Right lobe of liver (tissue), 6 donors: ENCODE measurements at regions not wholly inside any gene's neighbourhood (a gene's known extent, or its start where the extent isn't known, plus 50 kb on each side); places are given as distances from the start of the nearest gene placed in this dataset.

ENCODE experiments used
- ATAC-seq, 4 donors: fragments of 200-7000 bp; cut with Tn5 transposase; one replicate each; pipeline ENCODE4 v1.9.1; 2020; ENCODE audit warnings: mild to moderate bottlenecking in 4 of 4, moderate library complexity in 4 of 4
- DNase-seq, 3 donors: peaks; one replicate each; pipeline ENCODE4 v3.0.0-alpha.2; 2020
- H3K27ac ChIP-seq, 3 donors: fragments of 200-600 bp; one replicate each; pipeline ENCODE4 v1.8.0; 2022
- H3K27me3 ChIP-seq, 2 donors: fragments of 200-600 bp; one replicate each; pipeline ENCODE4 v1.8.0; 2022
- H3K36me3 ChIP-seq, 4 donors: fragments of 200-600 bp; sonication (generic) in 1 of 4; one replicate each; pipeline versions ENCODE4 v1.5.1 to v1.8.0; 2017 to 2022; ENCODE audit warnings: control low read depth in 1 of 4
- H3K4me1 ChIP-seq, 4 donors: fragments of 200-600 bp; sonication (generic) in 1 of 4; one replicate each; pipeline versions ENCODE4 v1.5.1 to v1.8.0; 2017 to 2022; ENCODE audit warnings: control low read depth in 1 of 4
- H3K4me3 ChIP-seq, 3 donors: fragments of 200-600 bp; one replicate each; pipeline ENCODE4 v1.8.0; 2022
- H3K9me3 ChIP-seq, 4 donors: fragments of 200-600 bp; sonication (generic) in 1 of 4; one replicate each; pipeline versions ENCODE4 v1.5.1 to v1.8.0; 2017 to 2022; ENCODE audit warnings: control low read depth in 1 of 4
- POLR2A ChIP-seq: fragments of 450-650 bp; IDR thresholded peaks from one replicate; pipeline ENCODE4 v1.6.1; 2017; ENCODE audit warnings: antibody characterized with exemption, mild to moderate bottlenecking
- WGBS: methylation state at CpG from one replicate; pipeline ENCODE4 v1.1.6; 2018; ENCODE audit warnings: low coverage, low lambda C conversion rate; ENCODE audit not compliant: insufficient coverage; ENCODE audit errors: missing lambda C conversion rate; 5-methylcytosine and 5-hydroxymethylcytosine counted together
- intact Hi-C, 2 donors: fragments of 100-400 bp; cut with DNase I; formaldehyde crosslinking; loops; one replicate each; pipeline versions ENCODE4 v1.11.2 to v1.14.1; 2022
- TF ChIP-seq, protein P1 (sequence below), 4 donors: fragments of 200-600 bp in 3 of 4; fragments of 450-650 bp in 1 of 4; IDR thresholded peaks; one replicate each; pipeline versions ENCODE4 v1.5.1 to v1.8.0; 2016 to 2022; ENCODE audit warnings: antibody characterized with exemption in 4 of 4, mild to moderate bottlenecking in 2 of 4
- donor health status: DM: no; HTN: yes; CAD: no.
- donor health status: DM: no; HTN: no; CAD: no.
- donor health status: DM: no; HTN: no; CAD: no.
- donor health status: DM: no; HTN: yes; CAD: no.
- donor health status: DM: no; HTN: yes; CAD: no.

DNA sequence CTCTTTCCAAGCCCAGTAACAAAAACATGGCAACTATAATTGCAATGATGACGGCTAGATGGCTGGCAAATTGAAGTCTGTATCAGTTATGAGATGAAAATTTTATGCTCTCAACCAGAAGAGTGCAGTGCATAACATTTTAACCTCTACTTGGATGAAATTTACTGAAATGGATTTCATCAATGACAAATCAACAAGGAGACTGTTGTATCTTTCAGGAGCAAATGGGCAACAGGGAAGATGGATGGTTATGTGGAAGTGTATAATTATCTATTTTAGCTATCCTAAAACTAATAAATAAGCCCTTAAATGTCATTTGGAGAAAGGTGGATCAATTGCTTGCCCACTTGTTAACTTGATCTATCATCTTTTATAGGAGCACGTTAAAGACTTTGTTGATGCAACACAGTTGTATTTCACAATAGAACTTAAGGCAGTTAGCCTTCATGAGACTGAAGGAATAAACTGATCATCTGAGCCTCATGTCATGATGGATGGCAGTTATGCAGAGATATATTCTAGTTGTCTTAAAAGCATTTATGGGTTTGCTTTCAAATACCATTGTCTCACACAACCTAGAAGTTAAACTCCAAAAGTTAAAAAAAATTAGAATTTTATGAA is 315.1 kb upstream of the TBC1D5 start:
- Histone ChIP-seq H3K4me3 (no peak overlapping the region), H3K27ac (no peak overlapping the region), H3K36me3 (no peaks in the 10 kb centered on the region), H3K4me1 (no peaks in the 10 kb centered on the region), H3K27me3 (no peaks in the 10 kb centered on the region), H3K9me3 (no peaks in the 10 kb centered on the region)
- DNase-seq, result no peak
- no peak for ATAC-seq
- intact Hi-C loops, result no loop called here
- 41% methylated on average over 2 of the region's 2 CpGs for WGBS
- TF ChIP-seq, protein P1, sequence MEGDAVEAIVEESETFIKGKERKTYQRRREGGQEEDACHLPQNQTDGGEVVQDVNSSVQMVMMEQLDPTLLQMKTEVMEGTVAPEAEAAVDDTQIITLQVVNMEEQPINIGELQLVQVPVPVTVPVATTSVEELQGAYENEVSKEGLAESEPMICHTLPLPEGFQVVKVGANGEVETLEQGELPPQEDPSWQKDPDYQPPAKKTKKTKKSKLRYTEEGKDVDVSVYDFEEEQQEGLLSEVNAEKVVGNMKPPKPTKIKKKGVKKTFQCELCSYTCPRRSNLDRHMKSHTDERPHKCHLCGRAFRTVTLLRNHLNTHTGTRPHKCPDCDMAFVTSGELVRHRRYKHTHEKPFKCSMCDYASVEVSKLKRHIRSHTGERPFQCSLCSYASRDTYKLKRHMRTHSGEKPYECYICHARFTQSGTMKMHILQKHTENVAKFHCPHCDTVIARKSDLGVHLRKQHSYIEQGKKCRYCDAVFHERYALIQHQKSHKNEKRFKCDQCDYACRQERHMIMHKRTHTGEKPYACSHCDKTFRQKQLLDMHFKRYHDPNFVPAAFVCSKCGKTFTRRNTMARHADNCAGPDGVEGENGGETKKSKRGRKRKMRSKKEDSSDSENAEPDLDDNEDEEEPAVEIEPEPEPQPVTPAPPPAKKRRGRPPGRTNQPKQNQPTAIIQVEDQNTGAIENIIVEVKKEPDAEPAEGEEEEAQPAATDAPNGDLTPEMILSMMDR (IDR thresholded peaks at IDR 0.05), result no peak
- TF ChIP-seq POLR2A, result no peak

DNA sequence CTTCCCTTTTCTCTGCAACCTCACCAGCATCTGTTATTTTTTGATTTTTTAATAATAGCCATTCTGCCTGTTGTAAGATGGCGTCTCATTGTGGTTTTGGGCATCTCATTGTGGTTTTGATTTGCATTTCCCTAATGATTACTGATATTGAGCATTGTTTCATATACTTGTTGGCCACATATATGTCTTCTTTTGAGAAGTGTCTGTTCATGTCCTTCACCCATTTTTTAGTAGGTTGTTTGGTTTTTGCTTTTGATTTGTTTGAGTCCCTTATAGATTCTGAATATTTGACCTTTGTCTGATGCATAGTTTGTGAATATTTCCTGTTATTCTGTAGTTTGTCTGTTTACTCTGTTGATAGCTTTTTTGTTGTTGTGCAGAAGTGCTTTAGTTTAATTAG is 312.2 kb upstream of the TBC1D5 start:
- H3K27ac ChIP-seq, result no peak overlapping the region
- no peaks in the 10 kb centered on the region for H3K9me3 ChIP-seq
- no peaks in the 10 kb centered on the region for H3K4me1 ChIP-seq
- DNase-seq (no peak), ATAC-seq (no peak)
- H3K27me3 ChIP-seq, result no peaks in the 10 kb centered on the region
- no peaks in the 10 kb centered on the region for H3K36me3 ChIP-seq
- H3K4me3 ChIP-seq, result no peak overlapping the region
- WGBS, result 29% methylated on average over 1 of the region's 1 CpG
- intact Hi-C loops, result no loop called here
- TF ChIP-seq, protein P1 (IDR thresholded peaks at IDR 0.05), result no peak
- no peak for TF ChIP-seq POLR2A

DNA sequence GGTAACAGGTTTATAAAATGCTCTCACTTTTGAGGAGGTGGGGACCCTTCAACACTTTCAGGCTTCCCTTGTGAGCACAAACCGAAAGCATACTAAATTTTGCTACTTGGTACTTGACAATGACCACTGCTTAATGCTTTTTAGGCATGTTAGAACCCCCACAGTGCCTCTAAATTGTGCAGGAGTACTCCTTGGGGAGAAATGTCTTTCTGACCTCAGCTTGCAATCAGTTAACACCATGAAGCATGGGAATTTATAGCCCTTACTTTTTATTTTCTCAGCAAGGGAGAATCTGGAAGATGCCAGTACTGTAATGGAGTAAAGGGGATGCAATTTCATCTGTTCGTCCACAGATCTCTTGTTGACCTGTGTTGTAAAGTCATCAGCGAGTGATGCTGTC is 308.9 kb upstream of the TBC1D5 start:
- TF ChIP-seq, protein P1 (IDR thresholded peaks at IDR 0.05), result no peak
- no peak for TF ChIP-seq POLR2A
- Histone ChIP-seq H3K27ac (no peak overlapping the region), H3K4me1 (no peaks in the 10 kb centered on the region), H3K9me3 (no peaks in the 10 kb centered on the region), H3K36me3 (no peaks in the 10 kb centered on the region), H3K4me3 (no peak overlapping the region), H3K27me3 (no peaks in the 10 kb centered on the region)
- no peak for ATAC-seq
- DNase-seq, result no peak
- intact Hi-C loops, result no loop called here
- WGBS, result 47% methylated on average over 3 of the region's 3 CpGs

DNA sequence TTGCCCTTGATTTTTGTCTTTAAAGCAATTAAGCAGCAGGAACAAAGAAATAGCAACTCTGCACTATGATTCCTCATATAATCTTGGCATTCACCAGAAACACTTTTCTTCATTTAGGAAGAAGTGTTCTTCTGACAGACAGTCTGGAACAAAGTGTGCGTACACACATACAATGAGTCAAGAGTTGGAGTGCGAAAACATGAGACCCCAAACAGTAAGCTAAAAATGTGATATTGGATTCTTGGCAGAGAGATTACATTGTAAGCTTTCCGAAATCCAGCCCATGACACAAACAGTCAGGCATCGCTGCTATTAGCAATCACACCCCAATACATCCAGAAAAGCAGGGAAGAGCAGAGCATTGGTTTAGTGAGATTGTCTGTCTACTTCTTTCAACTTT is 306.7 kb upstream of the TBC1D5 start:
- Histone ChIP-seq H3K36me3 (no peaks in the 10 kb centered on the region), H3K9me3 (no peaks in the 10 kb centered on the region), H3K4me3 (no peak overlapping the region), H3K27ac (no peak overlapping the region), H3K4me1 (no peaks in the 10 kb centered on the region), H3K27me3 (no peaks in the 10 kb centered on the region)
- TF ChIP-seq, protein P1 (IDR thresholded peaks at IDR 0.05), result no peak
- TF ChIP-seq POLR2A, result no peak
- ATAC-seq (no peak), DNase-seq (no peak)
- 66% methylated on average over 4 of the region's 4 CpGs for WGBS
- intact Hi-C loops, result no loop called here

DNA sequence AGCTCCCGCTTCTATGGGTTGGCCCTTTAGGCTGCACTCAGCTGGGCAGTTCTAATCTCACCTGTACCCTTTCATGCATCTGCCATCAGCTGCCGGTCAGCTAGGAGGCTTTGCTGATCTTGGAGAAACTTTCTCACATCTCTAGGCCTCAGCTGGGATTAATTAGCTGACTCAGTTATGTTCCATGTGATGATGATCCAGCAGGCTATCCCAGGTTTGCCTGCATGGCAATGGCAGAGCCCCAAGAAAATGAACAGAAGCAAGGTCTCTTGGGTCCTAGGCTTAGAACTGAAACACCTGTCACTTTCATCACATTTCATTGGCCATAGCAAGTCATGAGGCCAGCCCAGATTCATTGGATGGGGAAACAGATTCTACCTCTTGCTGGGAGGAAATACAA is 304.6 kb upstream of the TBC1D5 start:
- Histone ChIP-seq H3K27me3 (no peaks in the 10 kb centered on the region), H3K4me1 (no peaks in the 10 kb centered on the region), H3K9me3 (no peaks in the 10 kb centered on the region), H3K27ac (no peak overlapping the region), H3K4me3 (no peak overlapping the region), H3K36me3 (no peaks in the 10 kb centered on the region)
- TF ChIP-seq, protein P1 (IDR thresholded peaks at IDR 0.05), result no peak
- no peak for TF ChIP-seq POLR2A
- ATAC-seq (no peak), DNase-seq (no peak)
- 65% methylated on average over 2 of the region's 2 CpGs for WGBS
- intact Hi-C loops, result no loop called here
